ENCODE measurements at regions not wholly inside any gene's neighbourhood (a gene's known extent, or its start where the extent isn't known, plus 50 kb on each side); places are given as distances from the start of the nearest gene placed in this dataset.

DNA sequence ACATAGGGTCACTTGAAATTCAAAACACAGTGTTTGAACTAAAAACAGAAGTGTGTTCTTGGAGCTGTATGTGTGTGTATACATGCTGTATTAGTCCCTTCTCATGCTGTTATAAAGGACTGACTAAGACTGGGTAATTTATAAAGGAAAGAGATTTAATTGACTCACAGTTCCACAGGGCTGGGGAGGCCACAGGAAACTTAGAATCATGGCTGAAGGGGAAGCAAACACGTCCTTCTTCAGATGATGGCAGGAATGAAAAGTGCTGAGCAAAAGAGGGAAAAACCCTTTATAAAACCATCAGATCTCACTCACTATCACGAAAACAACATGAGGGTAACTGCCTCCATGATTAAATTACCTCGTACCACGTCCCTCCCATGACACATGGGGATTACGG is 224.1 kb downstream of the BCAT1 start:
- intact Hi-C loops (cut with micrococcal nuclease; ENCODE audit: unreplicated experiment) (no loop called here), in situ Hi-C loops (cut with HindIII; ENCODE audit: low pct_unique_long_range_greater_than_20kb, low sequenced_read_pairs) (no loop called here)
- H3K27me3 ChIP-seq (ENCODE audit: control insufficient read depth, insufficient read depth, low read length) = no peaks in the 10 kb centered on the region
- no peaks in the 10 kb centered on the region for H3K36me3 ChIP-seq (ENCODE audit: control insufficient read depth, insufficient read depth, low read length)
- TF ChIP-seq TCF7L2 (IDR thresholded peaks at IDR 0.05; ENCODE audit: low read depth, low read length) (no peak), SIN3A (IDR thresholded peaks at IDR 0.05; ENCODE audit: borderline replicate concordance, insufficient read depth, low read depth, low read length) (no peak), POLR2AphosphoS5 (IDR thresholded peaks at IDR 0.05; ENCODE audit: low read depth, low read length) (no peak)
- TF ChIP-seq, protein P1, sequence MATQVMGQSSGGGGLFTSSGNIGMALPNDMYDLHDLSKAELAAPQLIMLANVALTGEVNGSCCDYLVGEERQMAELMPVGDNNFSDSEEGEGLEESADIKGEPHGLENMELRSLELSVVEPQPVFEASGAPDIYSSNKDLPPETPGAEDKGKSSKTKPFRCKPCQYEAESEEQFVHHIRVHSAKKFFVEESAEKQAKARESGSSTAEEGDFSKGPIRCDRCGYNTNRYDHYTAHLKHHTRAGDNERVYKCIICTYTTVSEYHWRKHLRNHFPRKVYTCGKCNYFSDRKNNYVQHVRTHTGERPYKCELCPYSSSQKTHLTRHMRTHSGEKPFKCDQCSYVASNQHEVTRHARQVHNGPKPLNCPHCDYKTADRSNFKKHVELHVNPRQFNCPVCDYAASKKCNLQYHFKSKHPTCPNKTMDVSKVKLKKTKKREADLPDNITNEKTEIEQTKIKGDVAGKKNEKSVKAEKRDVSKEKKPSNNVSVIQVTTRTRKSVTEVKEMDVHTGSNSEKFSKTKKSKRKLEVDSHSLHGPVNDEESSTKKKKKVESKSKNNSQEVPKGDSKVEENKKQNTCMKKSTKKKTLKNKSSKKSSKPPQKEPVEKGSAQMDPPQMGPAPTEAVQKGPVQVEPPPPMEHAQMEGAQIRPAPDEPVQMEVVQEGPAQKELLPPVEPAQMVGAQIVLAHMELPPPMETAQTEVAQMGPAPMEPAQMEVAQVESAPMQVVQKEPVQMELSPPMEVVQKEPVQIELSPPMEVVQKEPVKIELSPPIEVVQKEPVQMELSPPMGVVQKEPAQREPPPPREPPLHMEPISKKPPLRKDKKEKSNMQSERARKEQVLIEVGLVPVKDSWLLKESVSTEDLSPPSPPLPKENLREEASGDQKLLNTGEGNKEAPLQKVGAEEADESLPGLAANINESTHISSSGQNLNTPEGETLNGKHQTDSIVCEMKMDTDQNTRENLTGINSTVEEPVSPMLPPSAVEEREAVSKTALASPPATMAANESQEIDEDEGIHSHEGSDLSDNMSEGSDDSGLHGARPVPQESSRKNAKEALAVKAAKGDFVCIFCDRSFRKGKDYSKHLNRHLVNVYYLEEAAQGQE (IDR thresholded peaks at IDR 0.05; ENCODE audit: insufficient read depth in 1 of 2, low read depth in 2 of 2, low read length in 1 of 2) = no peak
- TF ChIP-seq, protein P2, sequence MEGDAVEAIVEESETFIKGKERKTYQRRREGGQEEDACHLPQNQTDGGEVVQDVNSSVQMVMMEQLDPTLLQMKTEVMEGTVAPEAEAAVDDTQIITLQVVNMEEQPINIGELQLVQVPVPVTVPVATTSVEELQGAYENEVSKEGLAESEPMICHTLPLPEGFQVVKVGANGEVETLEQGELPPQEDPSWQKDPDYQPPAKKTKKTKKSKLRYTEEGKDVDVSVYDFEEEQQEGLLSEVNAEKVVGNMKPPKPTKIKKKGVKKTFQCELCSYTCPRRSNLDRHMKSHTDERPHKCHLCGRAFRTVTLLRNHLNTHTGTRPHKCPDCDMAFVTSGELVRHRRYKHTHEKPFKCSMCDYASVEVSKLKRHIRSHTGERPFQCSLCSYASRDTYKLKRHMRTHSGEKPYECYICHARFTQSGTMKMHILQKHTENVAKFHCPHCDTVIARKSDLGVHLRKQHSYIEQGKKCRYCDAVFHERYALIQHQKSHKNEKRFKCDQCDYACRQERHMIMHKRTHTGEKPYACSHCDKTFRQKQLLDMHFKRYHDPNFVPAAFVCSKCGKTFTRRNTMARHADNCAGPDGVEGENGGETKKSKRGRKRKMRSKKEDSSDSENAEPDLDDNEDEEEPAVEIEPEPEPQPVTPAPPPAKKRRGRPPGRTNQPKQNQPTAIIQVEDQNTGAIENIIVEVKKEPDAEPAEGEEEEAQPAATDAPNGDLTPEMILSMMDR (IDR thresholded peaks at IDR 0.05) = no peak
- no peak overlapping the region for H3K27ac ChIP-seq (ENCODE audit: low read length)
- no peak overlapping the region for H3K4me3 ChIP-seq (ENCODE audit: low read depth in 2 of 2, low read length in 2 of 2)
- no peaks in the 10 kb centered on the region for H3K4me1 ChIP-seq (ENCODE audit: control insufficient read depth, insufficient read depth, low read length)
- POLR2A ChIA-PET = no interaction called here
- DNase-seq (ENCODE audit: low read depth, low spot score) (no peak), ATAC-seq (no peak)
- BruUV-seq (replicated peaks) = no TSS peak
- no peaks in the 10 kb centered on the region for H3K9me3 ChIP-seq (ENCODE audit: control insufficient read depth, insufficient read depth, low read depth, low read length)
- CTCF ChIA-PET = no interaction called here

DNA sequence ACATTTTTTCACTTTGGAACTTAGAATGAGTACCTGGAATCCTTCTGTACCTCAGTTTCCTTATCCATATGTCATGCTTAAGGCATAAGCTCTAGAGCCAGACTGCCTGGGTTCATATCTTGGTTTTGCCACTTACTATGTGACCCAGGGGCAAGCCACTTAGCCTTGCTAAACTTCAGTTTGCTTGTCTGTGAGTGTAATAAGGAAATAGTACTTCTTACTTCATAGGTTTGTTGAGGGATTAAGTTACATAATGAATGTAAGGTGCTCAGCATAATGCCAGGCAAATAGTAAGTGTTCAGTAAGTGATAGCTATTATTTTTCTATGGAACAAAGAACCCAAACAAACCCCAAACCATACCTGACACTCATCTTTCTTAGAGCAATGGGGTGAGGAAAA is 225.1 kb downstream of the BCAT1 start:
- ChIA-PET POLR2A (no interaction called here), CTCF (no interaction called here)
- intact Hi-C loops (cut with micrococcal nuclease; ENCODE audit: unreplicated experiment) (no loop called here), in situ Hi-C loops (cut with HindIII; ENCODE audit: low pct_unique_long_range_greater_than_20kb, low sequenced_read_pairs) (no loop called here)
- H3K27ac ChIP-seq (ENCODE audit: low read length) = no peak overlapping the region
- DNase-seq (ENCODE audit: low read depth, low spot score) (no peak), ATAC-seq (no peak)
- H3K27me3 ChIP-seq (ENCODE audit: control insufficient read depth, insufficient read depth, low read length) = no peaks in the 10 kb centered on the region
- no TSS peak for BruUV-seq (replicated peaks)
- no peak overlapping the region for H3K4me3 ChIP-seq (ENCODE audit: low read depth in 2 of 2, low read length in 2 of 2)
- TF ChIP-seq TCF7L2 (IDR thresholded peaks at IDR 0.05; ENCODE audit: low read depth, low read length) = no peak
- TF ChIP-seq POLR2AphosphoS5 (IDR thresholded peaks at IDR 0.05; ENCODE audit: low read depth, low read length) = no peak
- no peak for TF ChIP-seq SIN3A (IDR thresholded peaks at IDR 0.05; ENCODE audit: borderline replicate concordance, insufficient read depth, low read depth, low read length)
- TF ChIP-seq, protein P1 (IDR thresholded peaks at IDR 0.05; ENCODE audit: insufficient read depth in 1 of 2, low read depth in 2 of 2, low read length in 1 of 2) = no peak
- TF ChIP-seq, protein P2 (IDR thresholded peaks at IDR 0.05) = no peak
- H3K36me3 ChIP-seq (ENCODE audit: control insufficient read depth, insufficient read depth, low read length) = no peaks in the 10 kb centered on the region
- no peaks in the 10 kb centered on the region for H3K9me3 ChIP-seq (ENCODE audit: control insufficient read depth, insufficient read depth, low read depth, low read length)
- no peaks in the 10 kb centered on the region for H3K4me1 ChIP-seq (ENCODE audit: control insufficient read depth, insufficient read depth, low read length)

Measured in Panc1 (cell line).